ENCODE measurements at regions not wholly inside any gene's neighbourhood (a gene's known extent, or its start where the extent isn't known, plus 50 kb on each side); places are given as distances from the start of the nearest gene placed in this dataset.

DNA sequence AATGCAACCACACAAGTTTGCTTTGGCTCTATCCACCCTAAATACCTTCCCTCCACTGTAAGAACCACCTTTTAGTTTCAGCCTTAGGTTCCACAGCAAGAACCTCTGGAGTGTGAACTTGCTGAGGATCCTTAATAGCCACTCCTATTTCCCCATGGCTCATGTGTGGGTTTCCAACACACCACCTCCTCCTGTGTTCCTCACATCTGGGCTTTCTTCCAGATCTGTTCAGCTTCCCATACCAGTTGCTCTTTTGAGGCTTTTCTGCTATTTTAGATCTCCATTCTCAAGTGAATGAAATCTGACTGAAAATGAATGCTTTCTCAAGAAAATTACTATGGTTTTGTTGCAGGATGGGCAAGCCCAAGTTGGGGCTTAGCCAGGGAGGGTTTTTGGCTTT lies 104.8 kb upstream of the MIR17HG start:
- no peak for TF ChIP-seq CTCF (IDR thresholded peaks at IDR 0.05)
- TF ChIP-seq POLR2A (IDR thresholded peaks at IDR 0.05): no peak

Data from thyroid gland (tissue), 4 donors.